PFSK-1 (cell line): ENCODE measurements at regions not wholly inside any gene's neighbourhood (a gene's known extent, or its start where the extent isn't known, plus 50 kb on each side); places are given as distances from the start of the nearest gene placed in this dataset.

Experiments
- FOXP2 ChIP-seq: optimal IDR thresholded peaks from 2 replicates; pipeline ENCODE3; 2011; ENCODE audit warnings: borderline replicate concordance, control low read depth, inconsistent platforms; ENCODE audit not compliant: insufficient read depth; ENCODE audit errors: extremely low read length, extremely low read depth
- POLR2AphosphoS5 ChIP-seq: IDR thresholded peaks from 2 replicates; pipeline ENCODE4 v1.6.1; 2012; ENCODE audit warnings: low read depth, mild to moderate bottlenecking, control low read depth, low read length, moderate library complexity
- REST ChIP-seq, 2 experiments: IDR thresholded peaks; 2 replicates each; pipeline versions ENCODE4 v1.6.1 to v1.8.0; 2011 to 2012; ENCODE audit warnings: low read depth in 2 of 2, low read length in 2 of 2, control low read depth in 1 of 2, inconsistent platforms in 1 of 2, mild to moderate bottlenecking in 1 of 2, moderate library complexity in 1 of 2; ENCODE audit not compliant: insufficient read depth in 1 of 2
- SIN3A ChIP-seq: IDR thresholded peaks from 2 replicates; pipeline ENCODE4 v1.6.1; 2012; ENCODE audit warnings: mild to moderate bottlenecking, low read length, moderate library complexity, borderline replicate concordance; ENCODE audit not compliant: insufficient read depth
- TAF1 ChIP-seq: IDR thresholded peaks from 2 replicates; pipeline ENCODE4 v1.6.1; 2012; ENCODE audit warnings: low read length, control low read depth, borderline replicate concordance; ENCODE audit not compliant: insufficient read depth

GRCh38 chr10:65041307-65041706, 1520.1 kb downstream of the REEP3 start:
- TF ChIP-seq FOXP2 (no peak), TAF1 (no peak), SIN3A (no peak), REST (IDR thresholded peaks at IDR 0.05; ENCODE audit: insufficient read depth in 1 of 2, low read depth in 2 of 2, low read length in 2 of 2) (no peak), POLR2AphosphoS5 (no peak)

DNA sequence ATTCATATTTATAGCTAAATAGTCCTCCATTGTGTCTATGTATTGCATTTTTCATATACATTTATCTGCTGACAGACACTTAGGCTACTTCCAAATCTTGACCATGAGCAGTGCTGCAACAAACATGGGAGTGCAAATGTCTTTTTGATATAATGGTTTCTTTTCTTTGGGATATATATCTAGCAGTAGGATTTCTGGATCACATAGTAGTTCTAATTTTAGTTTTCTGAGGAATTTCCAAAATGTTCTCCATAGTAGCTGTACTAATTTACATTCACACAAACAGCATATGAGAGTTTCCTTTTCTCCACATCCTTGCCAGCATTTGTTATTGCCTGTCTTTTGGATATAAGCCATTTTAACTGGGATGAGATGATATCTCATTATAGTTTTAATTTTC, 1521.3 kb downstream of the REEP3 start:
- TF ChIP-seq FOXP2 (no peak), POLR2AphosphoS5 (no peak), REST (IDR thresholded peaks at IDR 0.05; ENCODE audit: insufficient read depth in 1 of 2, low read depth in 2 of 2, low read length in 2 of 2) (no peak), TAF1 (no peak), SIN3A (no peak)

DNA sequence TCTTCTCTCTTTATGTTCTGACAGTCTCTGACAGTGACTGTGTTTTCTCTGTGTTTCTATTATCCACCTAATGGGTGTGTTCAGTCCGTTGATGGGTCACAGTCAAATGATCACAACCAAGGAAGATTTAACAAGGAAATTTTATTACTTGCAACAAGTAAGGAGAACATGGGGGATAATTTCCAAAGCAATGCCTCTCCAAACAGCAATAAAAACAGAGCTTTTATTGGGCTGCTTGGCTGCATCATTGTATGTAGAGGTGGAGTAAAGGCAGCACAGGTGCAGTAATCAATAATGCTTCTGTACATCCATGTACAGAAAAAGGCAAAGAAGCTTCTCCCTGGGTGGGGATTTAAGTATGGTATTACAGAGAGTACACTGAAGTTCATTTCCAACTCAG, 1525.6 kb downstream of the REEP3 start:
- TF ChIP-seq FOXP2 (no peak), POLR2AphosphoS5 (no peak), REST (IDR thresholded peaks at IDR 0.05; ENCODE audit: insufficient read depth in 1 of 2, low read depth in 2 of 2, low read length in 2 of 2) (no peak), TAF1 (no peak), SIN3A (no peak)

- TF ChIP-seq POLR2AphosphoS5 = no peak
- no peak for TF ChIP-seq FOXP2
- no peak for TF ChIP-seq REST (IDR thresholded peaks at IDR 0.05; ENCODE audit: insufficient read depth in 1 of 2, low read depth in 2 of 2, low read length in 2 of 2)
- no peak for TF ChIP-seq SIN3A
- no peak for TF ChIP-seq TAF1
Measured at GRCh38 chr10:65065278-65065677, 1544.1 kb downstream of the REEP3 start.

GRCh38 chr10:65083222-65083621, 1562.0 kb downstream of the REEP3 start:
- TF ChIP-seq TAF1 = no peak
- no peak for TF ChIP-seq POLR2AphosphoS5
- TF ChIP-seq REST (IDR thresholded peaks at IDR 0.05; ENCODE audit: insufficient read depth in 1 of 2, low read depth in 2 of 2, low read length in 2 of 2) = no peak
- no peak for TF ChIP-seq FOXP2
- TF ChIP-seq SIN3A = no peak
